WTC11 (cell line): ENCODE measurements at regions not wholly inside any gene's neighbourhood (a gene's known extent, or its start where the extent isn't known, plus 50 kb on each side); places are given as distances from the start of the nearest gene placed in this dataset.
A peak's percentile ranks its signal among the peaks of the same experiment; 100 is the strongest.

ENCODE experiments used
- ATAC-seq: fragments of 200-7000 bp; cut with Tn5 transposase; 2 replicates; pipeline ENCODE4 v1.10.0; 2021; ENCODE audit warnings: mild to moderate bottlenecking, moderate library complexity
- CTCF ChIA-PET: fragments of 300-600 bp; sonication (Branson Sonifier 250); formaldehyde crosslinking; loops from one replicate; lab custom pipeline; 2021; ENCODE audit warnings: antibody characterized with exemption; lab: Charles Lee
- POLR2A ChIA-PET: fragments of 350-600 bp; sonication (Branson Sonifier 250); formaldehyde crosslinking; loops from one replicate; lab custom pipeline; 2021; ENCODE audit warnings: antibody characterized with exemption; lab: Charles Lee
- DNase-seq: peaks from one replicate; pipeline ENCODE4 v3.0.0; 2021; ENCODE audit warnings: low spot score
- H3K27ac Mint-ChIP-seq: 2 replicates; pipeline ENCODE4 v1.8.0; 2021; ENCODE audit warnings: mixed read lengths
- H3K27me3 Mint-ChIP-seq: 2 replicates; pipeline ENCODE4 v1.8.0; 2021; ENCODE audit warnings: low read depth, mild to moderate bottlenecking, moderate library complexity, mixed read lengths
- H3K36me3 Mint-ChIP-seq: 2 replicates; pipeline ENCODE4 v1.8.0; 2021; ENCODE audit warnings: mixed read lengths
- H3K4me1 Mint-ChIP-seq: 2 replicates; pipeline ENCODE4 v1.8.0; 2022; ENCODE audit warnings: mixed read lengths
- H3K4me3 Mint-ChIP-seq: 2 replicates; pipeline ENCODE4 v1.8.0; 2021; ENCODE audit warnings: mild to moderate bottlenecking, moderate library complexity, mixed read lengths
- H3K9me3 Mint-ChIP-seq: 2 replicates; pipeline ENCODE4 v1.8.0; 2021; ENCODE audit warnings: mixed read lengths
- ATF2 ChIP-seq: sonication (generic); formaldehyde crosslinking; IDR thresholded peaks from 2 replicates; pipeline ENCODE4 v1.8.1; 2022; ENCODE audit warnings: low read depth, missing genetic modification reagents, borderline replicate concordance
- CTCF ChIP-seq: fragments of 200-600 bp; IDR thresholded peaks from 2 replicates; pipeline ENCODE4 v1.8.0; 2022; ENCODE audit warnings: antibody characterized with exemption
- FOXK1 ChIP-seq: sonication (generic); formaldehyde crosslinking; IDR thresholded peaks from 2 replicates; pipeline ENCODE4 v1.8.0; 2022; ENCODE audit warnings: mild to moderate bottlenecking, moderate library complexity, missing genetic modification reagents
- FOXP4 ChIP-seq: sonication (generic); formaldehyde crosslinking; IDR thresholded peaks from 2 replicates; pipeline ENCODE4 v1.8.0; 2022; ENCODE audit warnings: mild to moderate bottlenecking, missing genetic modification reagents
- HMGA2 ChIP-seq: fragments of 250-450 bp; sonication (Bioruptor Pico); IDR thresholded peaks from 2 replicates; pipeline ENCODE4 v1.4.0; 2021; ENCODE audit warnings: mild to moderate bottlenecking, moderate library complexity
- MXD4 ChIP-seq: fragments of 250-450 bp; sonication (Bioruptor Pico); IDR thresholded peaks from 2 replicates; pipeline ENCODE4 v1.8.0; 2021; ENCODE audit warnings: mild to moderate bottlenecking, moderate library complexity, borderline replicate concordance
- MYBL2 ChIP-seq: sonication (generic); formaldehyde crosslinking; IDR thresholded peaks from 2 replicates; pipeline ENCODE4 v1.8.1; 2023; ENCODE audit warnings: mild to moderate bottlenecking, moderate library complexity, missing genetic modification reagents
- NFE2L1 ChIP-seq: sonication (generic); formaldehyde crosslinking; IDR thresholded peaks from 2 replicates; pipeline ENCODE4 v1.8.1; 2023; ENCODE audit warnings: missing genetic modification reagents
- NFYB ChIP-seq: sonication (generic); formaldehyde crosslinking; conservative IDR thresholded peaks from 2 replicates; pipeline ENCODE4 v1.8.0; 2022; ENCODE audit warnings: low read depth, missing genetic modification reagents
- NR1H2 ChIP-seq: sonication (generic); formaldehyde crosslinking; IDR thresholded peaks from 2 replicates; pipeline ENCODE4 v1.9.0; 2021; ENCODE audit warnings: mild to moderate bottlenecking, moderate library complexity, missing genetic modification reagents
- PRRX2 ChIP-seq: fragments of 250-450 bp; sonication (Bioruptor Pico); IDR thresholded peaks from 2 replicates; pipeline ENCODE4 v1.8.0; 2021; ENCODE audit warnings: mild to moderate bottlenecking
- RELA ChIP-seq: sonication (generic); formaldehyde crosslinking; IDR thresholded peaks from 2 replicates; pipeline ENCODE4 v1.8.1; 2022; ENCODE audit warnings: missing genetic modification reagents, mild to moderate bottlenecking, borderline replicate concordance
- TEAD4 ChIP-seq: sonication (generic); formaldehyde crosslinking; IDR thresholded peaks from 2 replicates; pipeline ENCODE4 v1.8.0; 2022; ENCODE audit warnings: mild to moderate bottlenecking, missing genetic modification reagents
- ZNF121 ChIP-seq: sonication (generic); formaldehyde crosslinking; IDR thresholded peaks from 2 replicates; pipeline ENCODE4 v1.8.0; 2023; ENCODE audit warnings: missing genetic modification reagents
- ZNF317 ChIP-seq: sonication (generic); formaldehyde crosslinking; IDR thresholded peaks from 2 replicates; pipeline ENCODE4 v1.8.1; 2023; ENCODE audit warnings: low read depth, mild to moderate bottlenecking, moderate library complexity, missing genetic modification reagents, borderline replicate concordance
- ZNF532 ChIP-seq: fragments of 250-450 bp; sonication (Bioruptor Pico); IDR thresholded peaks from 2 replicates; pipeline ENCODE4 v1.9.0; 2021; ENCODE audit warnings: mild to moderate bottlenecking, borderline replicate concordance
- TF ChIP-seq, protein P1 (sequence below): sonication (generic); formaldehyde crosslinking; conservative IDR thresholded peaks from 2 replicates; pipeline ENCODE4 v1.8.1; 2022; ENCODE audit warnings: mild to moderate bottlenecking, missing genetic modification reagents
- TF ChIP-seq, protein P2 (sequence below): sonication (generic); formaldehyde crosslinking; IDR thresholded peaks from 2 replicates; pipeline ENCODE4 v1.8.0; 2022; ENCODE audit warnings: mild to moderate bottlenecking, missing genetic modification reagents

- TF ChIP-seq MXD4 (CRISPR knock-in tag) (no peak), RELA (CRISPR knock-in tag) (no peak), NFE2L1 (no peak)
- TF ChIP-seq, protein P1, sequence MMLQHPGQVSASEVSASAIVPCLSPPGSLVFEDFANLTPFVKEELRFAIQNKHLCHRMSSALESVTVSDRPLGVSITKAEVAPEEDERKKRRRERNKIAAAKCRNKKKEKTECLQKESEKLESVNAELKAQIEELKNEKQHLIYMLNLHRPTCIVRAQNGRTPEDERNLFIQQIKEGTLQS = no peak
These were observed 293.5 kb upstream of the FAT1 start (continued) for GRCh38 chr4:187017147-187017546.

DNA sequence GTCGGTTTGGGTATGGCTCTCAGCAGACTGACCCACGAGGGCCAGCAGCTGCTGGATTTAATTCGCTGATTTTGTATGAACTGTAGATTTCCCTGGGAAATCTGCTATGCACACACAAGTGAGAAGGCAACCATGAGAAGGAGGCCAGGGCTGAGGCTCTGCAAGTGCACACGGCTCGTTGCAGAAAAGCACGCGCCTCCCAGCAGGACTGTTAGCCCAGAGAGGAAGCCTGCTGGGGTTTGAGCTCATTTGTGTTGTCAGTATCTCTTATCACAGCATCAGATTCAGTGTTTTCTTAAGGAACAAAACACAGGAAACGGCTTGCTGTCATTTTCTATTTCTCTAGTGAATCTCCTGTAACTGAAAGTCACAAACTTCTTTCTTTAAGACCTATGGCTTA, 296.2 kb upstream of the FAT1 start:
- TF ChIP-seq FOXP4 (CRISPR knock-in tag) = 0 out of 2 replicates have a peak, but pooled peaks have one; percentile 27
- TF ChIP-seq, protein P2, sequence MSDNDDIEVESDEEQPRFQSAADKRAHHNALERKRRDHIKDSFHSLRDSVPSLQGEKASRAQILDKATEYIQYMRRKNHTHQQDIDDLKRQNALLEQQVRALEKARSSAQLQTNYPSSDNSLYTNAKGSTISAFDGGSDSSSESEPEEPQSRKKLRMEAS (CRISPR knock-in tag) = peak; percentile 63; the same call in 1 of the 2 replicates
- no peak for TF ChIP-seq ATF2
- no peak for TF ChIP-seq CTCF
- TF ChIP-seq ZNF121 (CRISPR knock-in tag) = no peak
- TF ChIP-seq ZNF317 (CRISPR knock-in tag) = no peak
- no peak for TF ChIP-seq MYBL2 (CRISPR knock-in tag)
- TF ChIP-seq FOXK1 (CRISPR knock-in tag) = 0 out of 2 replicates have a peak, but pooled peaks have one; percentile 21
- no peak for TF ChIP-seq NFYB (CRISPR knock-in tag)
- TF ChIP-seq, all 79 proteins: peak for 3
- Mint-ChIP-seq H3K36me3 (no peaks in the 10 kb centered on the region), H3K9me3 (no peaks in the 10 kb centered on the region), H3K27me3 (peaks cover 48% of the 10 kb centered on the region), H3K27ac (no peak overlapping the region), H3K4me3 (no peak overlapping the region), H3K4me1 (peaks cover 44% of the 10 kb centered on the region)
- POLR2A ChIA-PET = no interaction called here
- DNase-seq = no peak
- ATAC-seq = peak; percentile 81
- CTCF ChIA-PET = interaction anchor here (1.1 kb wide), 1 partner anchor 53 kb away, joined by 3 read pairs; no protein-coding TSS in a partner anchor

DNA sequence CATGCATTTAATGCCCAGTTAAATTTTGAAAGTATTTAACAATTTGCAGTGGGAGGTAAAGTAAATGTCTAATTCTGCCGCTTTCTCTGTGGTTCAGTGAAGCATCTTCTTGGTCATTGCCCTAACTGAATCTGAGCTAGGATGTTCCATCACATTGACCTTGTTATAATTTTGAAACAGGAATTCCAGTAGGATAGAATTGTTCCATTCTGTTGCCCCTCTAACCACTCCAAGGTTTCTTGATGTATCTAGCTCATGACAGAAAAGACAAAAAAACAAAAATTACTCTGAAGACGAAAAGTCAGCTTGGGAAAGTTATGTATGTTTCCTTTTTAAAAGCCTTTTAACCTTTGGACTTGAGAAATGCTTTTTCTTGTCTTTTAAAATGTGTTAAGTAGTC, 297.0 kb upstream of the FAT1 start:
- TF ChIP-seq NR1H2 (CRISPR knock-in tag) (no peak), PRRX2 (CRISPR knock-in tag) (no peak), HMGA2 (CRISPR knock-in tag) (no peak), TEAD4 (CRISPR knock-in tag) (no peak), ZNF317 (CRISPR knock-in tag) (no peak), ZNF532 (CRISPR knock-in tag) (no peak)
- Mint-ChIP-seq H3K9me3 (peaks cover under 1% of the 10 kb centered on the region), H3K27me3 (peaks cover 49% of the 10 kb centered on the region), H3K36me3 (no peaks in the 10 kb centered on the region), H3K4me1 (peaks cover 38% of the 10 kb centered on the region), H3K27ac (no peak overlapping the region), H3K4me3 (no peak overlapping the region)
- CTCF ChIA-PET = no interaction called here
- POLR2A ChIA-PET = no interaction called here
- ATAC-seq (no peak), DNase-seq (no peak)
